Activated T-cell treated with anti-CD3 and anti-CD28 coated beads, Interleukin-2, amount 50 U/mL, for 1 hour (primary cell): ENCODE measurements at regions not wholly inside any gene's neighbourhood (a gene's known extent, or its start where the extent isn't known, plus 50 kb on each side); places are given as distances from the start of the nearest gene placed in this dataset.

Experiments
- DNase-seq: peaks from one replicate; pipeline ENCODE4 v3.0.0-alpha.2; 2020

DNA sequence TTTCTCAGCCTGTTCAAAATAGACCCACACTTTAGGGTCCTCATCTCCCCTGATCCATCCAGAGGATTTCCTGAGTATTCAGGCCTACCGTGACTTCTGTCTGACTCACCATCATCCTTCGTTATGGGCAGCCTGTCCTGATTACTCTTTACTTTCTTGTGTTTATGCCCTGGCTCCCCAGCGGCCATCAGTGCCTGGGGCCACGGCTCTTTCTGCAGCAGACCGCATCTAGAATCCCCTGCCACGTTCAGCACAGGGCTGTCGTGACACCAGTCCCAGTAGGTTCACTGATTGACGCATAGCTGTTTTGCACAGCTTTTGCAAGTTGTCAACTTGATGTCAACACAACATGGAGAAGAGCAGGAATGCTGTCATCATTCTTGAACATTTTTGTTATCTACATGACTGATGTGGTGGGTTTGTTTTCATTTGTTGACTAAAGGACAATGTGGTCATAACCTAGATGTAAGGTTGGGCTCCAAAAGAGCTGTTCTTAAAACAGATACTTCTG, 225.6 kb downstream of the HAUS1 start:
- no peak for DNase-seq

DNA sequence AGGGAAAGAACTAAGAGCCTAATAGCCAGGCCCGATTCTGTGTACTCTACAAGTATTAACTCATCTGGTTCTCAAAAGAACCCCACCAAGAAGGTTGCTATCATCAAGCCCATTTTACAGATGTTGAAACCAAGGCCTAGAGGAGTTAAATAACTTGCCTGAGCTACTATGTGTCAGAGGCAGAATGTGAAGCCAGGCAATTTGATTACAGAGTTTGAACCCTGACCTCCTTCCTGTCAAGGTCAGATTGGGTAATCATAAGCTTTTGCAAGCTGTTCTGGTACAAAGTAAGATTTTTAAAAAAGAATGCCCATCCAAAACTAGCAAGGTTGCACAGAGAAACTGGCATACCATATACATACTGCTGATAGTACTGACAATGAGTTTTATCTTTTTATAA, 227.1 kb downstream of the HAUS1 start:
- DNase-seq, result no peak

DNA sequence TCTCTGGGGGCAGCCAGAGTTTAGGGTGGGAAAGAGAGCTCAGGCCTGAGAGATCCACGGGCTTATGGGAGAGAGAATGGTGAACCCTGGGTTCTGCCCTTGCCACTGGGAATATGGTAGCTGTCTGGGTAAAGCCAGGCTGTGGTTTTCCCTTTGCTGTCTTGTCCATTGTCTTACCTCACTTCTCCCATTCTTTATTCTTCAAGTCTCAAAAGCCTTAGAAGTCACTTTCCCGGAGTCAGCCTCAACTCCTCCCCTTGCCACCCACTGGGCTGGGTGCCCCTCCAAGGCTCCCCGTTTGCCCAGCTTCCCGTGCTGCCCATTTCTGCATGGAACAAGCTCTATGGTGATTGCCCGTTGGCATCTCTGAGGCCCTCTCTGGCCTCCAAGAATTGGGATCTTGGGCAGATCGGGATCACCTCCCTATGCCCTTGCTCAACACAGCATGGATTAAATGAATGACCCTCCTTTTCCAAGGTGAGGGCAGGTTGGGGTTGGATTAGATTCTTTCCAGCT, 228.2 kb downstream of the HAUS1 start:
- no peak for DNase-seq

DNA sequence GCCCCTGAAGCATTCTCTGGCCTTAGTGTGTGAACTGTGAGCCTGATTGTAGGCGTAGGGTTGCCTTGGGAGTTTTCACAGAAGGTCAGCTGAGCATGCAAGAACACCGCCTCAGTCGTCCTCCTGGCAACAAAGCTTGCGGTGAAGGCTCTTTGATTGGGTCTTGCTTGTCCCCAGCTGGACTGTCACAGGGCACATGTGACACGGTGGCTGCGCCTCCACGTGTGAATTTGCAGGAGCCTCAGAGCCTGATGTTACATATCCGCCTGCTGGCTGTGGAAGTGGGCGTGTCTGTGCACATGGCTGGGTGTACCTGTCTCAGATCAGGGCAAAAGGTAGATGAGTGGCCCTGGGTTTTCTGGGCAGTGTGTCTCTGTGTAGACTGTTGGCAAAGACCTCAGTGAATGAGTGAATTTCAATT, 228.7 kb downstream of the HAUS1 start:
- DNase-seq, result no peak

DNA sequence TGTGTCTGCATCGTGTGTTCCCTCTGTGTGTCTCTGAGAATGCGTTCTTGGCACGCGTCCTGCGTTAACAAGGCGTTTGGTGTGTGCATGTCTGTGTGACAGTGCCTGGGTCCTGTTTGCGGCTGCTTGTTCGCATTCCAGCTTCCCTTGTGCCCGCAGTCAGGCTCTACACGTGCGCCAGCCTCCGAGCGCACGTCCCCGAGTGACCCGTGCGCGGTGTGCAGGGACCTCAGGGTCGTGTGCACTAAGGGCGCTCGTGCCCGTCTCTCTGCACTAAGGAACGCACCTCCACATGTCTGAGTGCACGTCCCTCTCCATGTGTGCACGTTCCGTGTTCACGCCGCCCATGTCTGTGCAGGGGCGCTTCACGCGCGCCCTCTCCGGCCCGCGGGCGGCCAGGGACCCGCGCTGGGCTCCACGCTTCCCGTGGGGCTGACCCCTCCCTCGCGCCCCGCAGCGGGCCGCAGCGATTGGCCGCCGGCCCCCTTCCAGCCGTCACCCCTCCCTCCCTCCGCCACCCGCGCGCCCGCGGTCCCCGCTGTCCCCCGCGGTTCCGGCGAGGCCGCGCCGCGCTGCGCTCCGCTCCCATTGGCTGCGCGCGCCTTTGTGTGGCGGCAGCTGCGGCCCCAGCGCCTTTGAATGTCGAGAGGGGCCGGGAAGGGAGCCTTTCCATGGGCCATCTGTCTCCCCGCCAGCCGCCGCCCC, 229.4 kb downstream of the HAUS1 start:
- DNase-seq, result peak; percentile 27

DNA sequence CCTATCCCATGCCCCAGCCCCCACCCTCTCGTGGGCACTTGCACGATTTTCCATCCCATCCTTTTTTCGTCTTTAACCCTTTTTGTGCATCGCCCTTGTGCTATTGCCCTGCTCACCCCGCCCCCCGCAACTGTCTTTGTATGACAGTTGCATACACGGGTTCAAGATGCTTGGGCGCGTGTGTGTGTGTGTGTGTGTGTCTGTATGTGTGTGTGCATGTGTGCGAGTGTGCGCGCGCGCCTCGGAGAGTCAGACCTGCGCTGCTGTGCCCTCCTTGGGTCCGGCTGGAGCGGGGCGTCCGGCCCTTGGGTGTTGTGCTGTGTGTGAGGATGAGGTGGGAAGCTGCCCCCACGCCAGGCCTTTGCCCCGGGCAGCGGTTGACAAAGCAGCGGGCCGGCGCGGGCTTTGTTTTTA, 230.7 kb downstream of the HAUS1 start:
- DNase-seq, result no peak

DNA sequence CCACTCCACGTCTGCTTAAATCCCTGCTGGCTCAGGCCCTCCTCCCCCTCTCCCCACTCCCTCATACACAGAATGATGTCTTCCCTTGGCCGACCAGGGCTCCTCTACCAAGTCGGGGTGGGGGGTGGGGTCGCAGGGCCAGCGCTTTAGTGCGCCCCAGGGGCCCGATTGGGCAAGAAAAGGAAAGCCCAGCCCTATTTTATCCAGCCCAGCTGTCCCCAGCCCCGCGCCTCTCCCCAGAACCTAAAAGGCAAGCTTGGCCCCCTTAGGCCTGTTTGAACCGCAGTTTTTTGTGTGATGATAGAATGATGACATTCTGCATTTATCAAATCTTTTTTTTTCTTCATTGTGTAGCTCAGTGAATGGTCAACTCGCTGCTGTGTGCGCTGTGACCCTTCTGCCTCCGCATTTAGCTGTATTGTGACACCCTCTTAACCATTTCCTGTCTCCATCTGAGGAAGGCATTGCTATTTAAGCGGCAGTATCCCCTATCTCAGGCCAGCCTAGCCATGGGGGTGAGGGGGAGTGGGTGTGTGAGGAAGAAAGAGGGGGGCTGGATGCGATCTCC, 231.4 kb downstream of the HAUS1 start:
- no peak for DNase-seq

DNA sequence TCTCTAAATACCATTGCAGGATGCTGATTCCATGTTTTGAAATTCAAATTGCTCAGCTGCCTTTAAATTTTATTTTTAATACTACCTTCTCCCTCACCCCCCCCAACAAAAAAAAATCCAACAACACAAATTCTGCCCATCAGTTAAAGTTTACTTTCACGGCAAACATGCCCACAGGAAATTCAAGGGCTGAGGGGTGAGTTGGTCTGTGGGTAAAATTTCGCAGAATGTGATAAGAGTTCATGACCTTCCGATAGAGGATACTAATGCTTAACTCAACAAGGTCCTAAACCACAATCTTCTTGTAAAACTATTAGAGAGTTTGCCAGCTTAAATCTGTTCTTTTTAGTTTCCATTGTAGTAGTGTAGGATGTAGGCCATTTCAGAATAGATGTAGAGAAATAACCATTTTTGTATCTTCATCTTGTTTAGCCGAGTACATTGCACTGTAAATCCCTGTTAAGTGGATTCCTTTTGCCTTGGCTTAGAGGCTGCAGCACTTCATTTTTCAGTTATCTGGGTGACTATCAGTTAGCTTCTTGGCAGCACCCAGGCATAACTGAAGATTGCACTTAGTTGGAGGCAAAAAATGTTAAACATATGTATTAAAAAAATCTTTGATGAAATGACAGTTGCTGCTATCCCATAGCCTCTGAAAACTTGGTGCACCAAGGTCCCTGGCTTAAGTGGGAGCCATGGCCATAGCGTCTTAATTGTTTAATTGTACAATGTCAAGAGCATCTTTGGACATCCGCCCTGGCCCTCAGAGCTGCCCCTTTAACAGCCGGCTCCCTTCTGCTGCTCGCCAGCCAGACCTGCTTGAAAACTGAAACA, 232.3 kb downstream of the HAUS1 start:
- DNase-seq, result no peak

DNA sequence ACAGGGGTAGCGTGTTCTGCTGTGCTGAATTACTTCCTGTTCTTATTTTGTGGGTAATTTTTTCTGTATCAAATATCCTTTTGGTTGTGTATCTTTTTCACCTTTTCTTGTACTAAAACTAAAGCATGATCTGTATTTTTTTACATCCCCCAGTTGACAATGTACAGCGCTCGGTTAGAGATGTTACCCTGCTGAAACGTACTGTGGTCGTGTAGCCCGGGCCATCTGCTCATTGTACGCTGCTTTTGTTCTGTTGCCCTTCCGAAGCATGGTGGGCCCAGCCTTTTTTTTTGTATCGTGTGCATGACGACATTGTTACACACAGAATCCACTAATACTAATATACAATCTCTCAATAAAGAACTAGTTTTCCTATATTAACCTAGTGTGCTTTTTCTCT, 233.1 kb downstream of the HAUS1 start:
- no peak for DNase-seq

DNA sequence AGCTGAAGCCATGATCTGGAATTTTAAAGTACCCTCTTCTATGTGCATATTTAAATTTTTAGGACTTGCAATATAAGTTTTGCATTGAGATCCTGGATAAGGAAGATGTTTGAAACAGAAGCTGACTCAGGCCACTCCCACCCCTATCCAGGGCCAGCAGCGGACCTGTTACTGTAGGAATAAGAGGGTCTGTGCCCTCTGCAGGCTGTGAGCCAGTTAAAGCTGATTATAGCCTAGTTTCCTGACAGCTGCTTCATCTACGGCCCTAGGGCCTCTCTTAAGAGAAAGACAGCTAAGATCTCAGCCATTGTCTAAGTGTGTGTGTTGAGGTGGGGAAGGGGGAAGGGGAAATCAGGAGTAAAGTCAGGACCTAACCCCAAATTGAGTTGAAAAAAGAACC, 234.0 kb downstream of the HAUS1 start:
- no peak for DNase-seq

DNA sequence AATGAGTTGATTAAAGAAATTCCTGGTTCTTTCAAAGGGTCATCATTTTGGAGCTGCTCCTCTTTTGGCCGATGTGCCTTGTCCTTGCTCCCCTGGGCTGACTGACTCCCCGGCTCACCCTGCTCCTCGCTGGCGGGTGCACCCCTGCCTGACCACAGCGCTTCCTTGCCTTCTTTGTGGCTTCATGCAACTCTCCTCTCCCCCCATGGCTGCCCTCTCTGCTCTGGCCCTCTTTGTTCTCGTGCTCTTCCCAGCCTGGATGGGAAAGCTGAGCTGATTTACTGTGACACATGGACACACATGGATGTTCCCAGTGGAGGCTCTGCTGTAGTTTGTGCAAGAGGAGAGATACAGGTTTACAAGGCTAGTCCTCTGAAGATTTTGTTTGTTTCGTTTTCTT, 234.6 kb downstream of the HAUS1 start:
- no peak for DNase-seq

DNA sequence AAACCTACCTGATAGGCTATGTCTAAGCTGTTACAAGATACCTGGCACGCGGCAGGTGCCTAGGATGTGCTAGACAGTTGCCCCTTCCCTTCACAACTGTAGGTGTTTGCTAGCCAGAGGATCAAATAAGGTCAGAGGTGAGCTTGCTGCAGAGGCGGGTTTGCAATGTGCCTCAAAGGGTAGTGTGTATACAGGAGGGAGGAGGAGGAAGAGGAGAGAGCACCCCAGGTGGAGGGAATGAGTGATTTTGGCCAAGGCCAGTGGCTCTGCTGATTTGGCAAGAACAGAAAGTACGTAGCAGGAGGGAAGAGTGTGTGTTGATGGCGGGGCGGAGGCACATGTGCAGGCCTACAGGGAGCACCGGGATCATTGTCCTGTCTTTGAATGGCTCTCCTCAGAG, 236.5 kb downstream of the HAUS1 start:
- no peak for DNase-seq

DNA sequence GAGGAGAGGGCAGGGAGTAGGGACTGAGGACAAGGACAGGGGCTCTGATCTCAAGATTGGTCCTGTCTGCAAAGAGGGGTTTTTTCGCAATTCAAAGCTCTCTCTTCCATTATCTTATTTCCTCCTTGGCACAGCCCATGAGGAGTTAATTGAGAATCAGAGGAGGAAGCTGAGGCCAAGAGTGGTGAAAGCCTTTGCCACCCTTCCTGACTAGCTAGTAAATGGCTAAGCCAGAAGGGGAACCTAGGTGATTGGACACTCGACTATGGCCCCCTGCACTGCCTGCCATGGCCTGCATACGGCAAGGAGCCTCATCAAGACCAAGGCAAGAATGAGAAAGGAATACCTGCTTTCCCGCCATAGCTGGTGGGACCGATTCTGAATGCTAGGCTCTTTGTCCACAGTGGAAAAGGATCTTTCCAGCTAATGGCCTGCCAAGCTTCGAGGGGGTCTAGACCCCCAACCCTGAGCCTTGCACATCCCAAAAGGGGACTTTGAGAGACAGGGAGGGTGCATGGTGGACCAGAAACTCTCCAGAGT, 237.9 kb downstream of the HAUS1 start:
- DNase-seq, result no peak

DNA sequence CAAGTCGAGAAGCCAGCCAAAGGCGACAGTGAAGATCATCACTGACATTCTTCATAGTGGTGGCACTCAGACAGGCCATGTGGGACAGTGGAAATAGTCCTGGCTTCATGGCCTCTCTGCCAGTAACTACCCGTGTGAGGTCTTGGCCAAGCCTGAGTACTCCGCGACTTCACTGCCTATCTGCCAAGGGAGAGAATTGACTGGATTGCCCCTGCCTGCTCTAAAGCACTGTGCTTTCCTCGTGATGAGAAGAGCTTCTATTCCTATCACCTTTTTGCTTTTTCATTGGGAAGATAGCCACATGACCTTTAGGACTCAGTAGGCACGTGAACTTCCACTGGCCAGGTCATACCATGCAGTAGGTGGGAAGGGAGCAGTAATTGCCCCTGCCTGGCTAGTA, 239.3 kb downstream of the HAUS1 start:
- DNase-seq, result no peak

DNA sequence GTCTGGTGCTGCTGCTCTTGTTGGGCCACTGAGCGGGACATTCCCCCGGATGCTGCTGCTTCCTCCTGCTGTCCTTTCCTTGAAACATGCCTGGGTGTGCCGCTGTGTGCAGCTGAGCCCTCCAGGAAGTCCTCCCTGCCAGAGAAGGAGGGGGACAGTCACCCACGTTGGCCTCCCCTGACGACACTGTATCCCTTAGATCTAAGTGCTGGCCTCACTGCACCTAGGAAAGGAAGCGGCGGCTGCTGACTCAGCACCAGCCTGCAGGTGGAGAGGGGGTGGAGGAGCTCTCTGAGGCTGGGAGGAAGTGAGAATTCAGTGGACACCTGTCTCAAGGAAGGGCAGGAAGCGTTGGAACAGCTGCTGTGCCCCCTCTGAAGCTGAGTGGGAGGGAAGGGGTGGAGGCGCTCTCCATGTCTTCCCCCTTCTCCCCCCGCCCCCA, 239.8 kb downstream of the HAUS1 start:
- peak; percentile 44 for DNase-seq

DNA sequence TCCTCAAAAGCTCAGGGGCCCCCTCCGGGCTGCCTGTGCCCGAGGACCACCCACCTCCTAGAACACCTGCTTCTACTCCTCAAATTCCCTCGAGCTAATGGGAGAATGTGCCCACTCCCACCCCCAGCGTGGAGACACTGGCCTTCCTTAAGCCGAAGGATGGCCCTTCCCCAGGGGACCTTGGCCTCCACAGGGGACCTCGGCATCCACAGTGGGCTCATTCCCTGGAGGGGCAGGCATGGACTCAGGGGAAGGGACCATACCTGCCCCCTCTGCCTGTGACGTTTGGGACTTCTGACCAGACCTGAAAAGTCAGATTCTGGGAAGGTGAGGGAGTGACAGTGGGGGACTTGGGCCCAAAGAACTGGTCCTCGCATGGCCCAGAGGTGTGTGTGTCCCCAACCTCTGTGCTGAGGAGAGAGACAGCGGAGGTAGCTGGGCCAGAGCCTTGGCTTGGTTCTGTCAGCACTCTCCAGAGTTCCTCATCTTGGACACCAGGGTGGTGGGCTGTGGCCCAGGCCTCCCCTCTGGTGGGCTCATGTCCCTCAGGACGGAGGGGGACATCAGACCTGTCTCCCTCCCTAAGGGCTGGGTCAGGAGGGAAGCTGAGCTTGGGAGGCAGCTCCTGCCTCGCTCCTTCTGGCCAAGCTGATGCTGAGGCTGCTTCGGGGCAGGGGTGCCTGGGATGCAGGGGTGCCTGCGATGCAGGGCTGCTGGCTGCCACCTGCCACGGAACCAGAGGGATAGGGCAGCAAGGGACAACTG, 240.4 kb downstream of the HAUS1 start:
- no peak for DNase-seq

DNA sequence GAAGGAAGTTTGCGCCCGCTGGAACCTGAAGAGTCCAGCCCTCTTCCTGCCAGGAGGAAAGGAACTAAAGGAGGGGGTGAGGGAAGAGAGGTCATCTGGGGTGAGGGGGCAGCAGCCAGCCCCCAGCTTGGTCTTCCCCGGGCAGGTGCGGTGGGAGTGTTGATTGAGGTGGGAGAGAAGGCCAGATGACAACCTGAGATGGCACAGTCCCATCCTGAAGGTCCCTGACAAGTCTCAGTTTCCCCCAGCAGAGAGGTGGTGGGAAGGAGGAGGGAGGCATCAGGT, 240.9 kb downstream of the HAUS1 start:
- no peak for DNase-seq

DNA sequence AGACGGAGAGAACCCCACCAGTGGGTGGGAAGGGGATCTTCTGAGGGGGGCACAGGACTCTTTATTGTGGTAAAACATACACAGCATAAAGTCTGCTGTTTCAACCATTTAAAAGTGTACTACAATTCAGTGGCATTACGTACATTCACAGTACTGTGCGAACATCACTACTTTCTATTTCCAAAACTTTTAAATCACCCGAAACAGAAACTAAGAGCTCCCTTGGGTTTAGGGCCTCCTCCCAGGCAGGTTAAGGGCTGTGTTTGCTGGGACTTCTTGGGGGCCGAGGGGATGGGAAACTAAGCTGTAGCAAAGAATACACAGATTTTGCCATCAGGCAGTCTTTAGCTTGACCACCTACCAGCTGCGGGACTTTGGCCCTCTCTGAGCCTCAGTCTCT, 242.0 kb downstream of the HAUS1 start:
- no peak for DNase-seq

DNA sequence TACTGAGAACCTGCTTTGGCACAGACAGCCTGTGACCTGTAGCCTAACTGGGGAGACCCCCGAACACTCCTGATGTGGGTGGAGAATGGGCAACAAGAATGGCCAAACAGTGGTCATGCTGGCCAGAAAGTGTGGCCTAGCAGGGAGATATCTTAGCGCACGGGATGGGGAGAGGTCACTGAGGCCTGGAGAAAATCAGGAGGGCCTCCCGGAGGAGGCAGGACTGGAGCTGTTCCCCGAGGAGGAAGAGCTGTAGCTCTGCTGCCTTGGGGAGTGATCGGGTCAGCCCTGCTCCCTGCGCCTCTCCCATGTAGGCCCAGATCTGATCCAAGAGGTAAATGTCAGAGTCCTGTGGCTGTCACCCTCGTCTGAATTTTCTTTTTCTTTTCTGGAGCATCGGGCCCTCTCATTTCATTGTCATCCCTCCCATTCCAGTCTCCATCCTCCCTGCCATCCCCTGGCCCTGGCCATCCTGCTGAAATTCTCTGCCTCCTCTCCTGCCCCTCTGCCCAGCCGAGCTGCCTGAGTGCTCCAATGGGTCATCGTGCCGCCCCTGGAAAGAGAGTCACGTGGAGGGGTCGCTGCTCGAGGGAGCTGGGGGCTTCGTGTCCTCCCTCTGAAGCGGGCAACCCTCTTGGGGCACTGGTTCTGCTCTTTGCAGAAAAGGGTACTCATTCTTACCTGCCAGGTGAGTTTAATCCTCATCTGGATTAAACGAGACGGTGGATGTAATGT, 242.9 kb downstream of the HAUS1 start:
- no peak for DNase-seq

DNA sequence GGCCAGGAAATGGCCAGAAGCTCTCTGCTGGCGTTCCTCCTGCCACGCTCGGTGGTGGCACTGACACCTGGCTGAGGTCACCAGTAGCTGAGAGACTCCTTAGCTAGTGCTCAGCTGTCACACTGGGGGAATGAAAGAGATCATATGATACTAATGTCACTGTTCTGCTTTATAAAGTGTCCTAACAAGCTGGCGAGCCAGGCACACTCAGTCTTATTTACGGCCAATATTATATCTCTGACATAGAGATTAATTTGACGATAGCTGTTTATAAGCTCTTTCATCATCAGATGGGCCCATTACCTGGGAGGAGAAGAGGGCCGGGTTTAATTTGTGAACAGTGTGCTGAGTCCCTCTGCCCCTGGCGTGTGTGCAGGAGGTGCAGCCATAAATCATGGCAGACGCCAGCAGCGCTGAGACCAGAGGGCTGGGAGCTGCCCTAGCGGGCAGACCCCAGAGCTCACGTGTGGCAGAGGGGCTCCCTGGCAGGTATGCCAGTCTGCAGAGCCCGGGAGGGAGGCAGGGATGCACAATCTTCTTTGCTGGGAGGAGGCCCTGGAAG, 246.5 kb downstream of the HAUS1 start:
- DNase-seq, result no peak

DNA sequence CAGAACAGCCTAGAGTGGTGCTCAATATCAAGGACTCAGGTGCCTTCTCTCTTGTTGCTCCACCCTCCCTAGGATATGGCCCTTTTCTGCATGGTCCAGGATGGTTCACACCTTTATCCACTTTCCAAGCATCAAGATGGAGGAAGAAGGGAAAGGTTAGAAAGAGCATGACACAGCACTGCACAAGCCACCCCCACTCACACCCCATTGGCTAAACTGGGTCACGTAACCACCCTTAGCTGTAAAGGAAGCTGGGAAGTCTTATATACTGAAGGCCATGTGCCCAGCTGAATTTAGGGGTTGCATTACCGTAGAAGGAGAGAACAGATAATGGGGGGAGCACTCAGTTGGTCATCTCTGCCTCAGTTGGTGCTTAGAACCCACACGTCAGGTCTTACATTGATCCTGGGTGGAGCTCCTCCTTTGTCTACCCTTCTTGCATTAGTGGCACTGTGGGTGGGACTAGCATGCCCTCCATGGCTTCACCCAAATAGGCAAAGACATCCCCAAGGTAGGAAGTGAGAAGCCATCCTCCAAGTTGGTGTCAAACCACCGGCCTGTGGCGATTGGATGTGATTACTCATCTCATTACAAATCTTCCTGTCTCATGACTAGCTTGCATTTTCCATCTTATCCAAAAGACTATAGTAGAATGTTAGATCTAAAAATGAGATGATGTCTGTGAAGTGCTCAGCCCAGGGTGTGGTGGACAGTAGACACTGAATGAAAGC, 248.5 kb downstream of the HAUS1 start:
- no peak for DNase-seq
